Activated T-cell treated with anti-CD3 and anti-CD28 coated beads for 1 hour (primary cell): ENCODE measurements at regions not wholly inside any gene's neighbourhood (a gene's known extent, or its start where the extent isn't known, plus 50 kb on each side); places are given as distances from the start of the nearest gene placed in this dataset.
"Not testable (repeated sequence)": the region's sequence is repeated elsewhere in the genome, so short reads cannot be mapped to it uniquely, and the experiment has no call there.

Experiments
- DNase-seq: peaks from one replicate; pipeline ENCODE4 v3.0.0-alpha.2; 2020; ENCODE audit warnings: low read depth

DNA sequence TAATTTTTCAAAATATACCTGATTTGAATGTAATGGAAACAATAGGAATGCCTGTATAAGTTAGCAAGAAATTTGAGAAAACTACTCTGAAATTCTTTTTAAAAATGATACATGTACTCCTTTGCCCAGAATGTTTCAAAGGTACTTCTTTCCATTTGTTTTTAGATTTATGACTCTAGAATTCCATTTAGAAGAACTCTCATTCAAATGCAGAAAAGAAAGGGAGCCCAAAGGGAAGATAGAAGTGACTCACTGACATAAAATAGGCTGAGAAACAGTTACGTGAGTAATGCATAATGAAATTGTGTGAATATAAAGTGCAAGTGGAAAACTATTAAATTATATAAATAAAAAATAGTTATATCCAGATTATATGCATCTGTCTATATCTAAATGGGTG, 926.3 kb downstream of the TAF11L14 start:
- DNase-seq = no peak

DNA sequence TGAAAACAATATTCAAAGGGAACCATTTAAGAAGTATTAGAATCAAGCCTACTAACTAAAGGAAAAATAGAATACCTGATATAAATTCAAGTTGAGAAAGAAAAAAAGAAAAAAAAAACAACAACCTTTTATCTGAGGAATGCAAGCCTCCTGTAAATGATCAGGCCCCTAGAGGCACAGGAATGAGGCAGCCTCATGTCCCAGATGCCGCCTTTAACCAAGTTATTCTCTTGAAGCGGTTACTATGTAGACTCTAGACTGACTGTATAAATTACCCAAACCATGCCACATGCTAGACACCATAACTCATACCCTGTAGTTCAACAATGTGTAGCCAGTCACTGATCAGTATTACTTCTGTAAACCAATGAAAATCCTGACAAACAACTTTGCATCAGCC, 929.6 kb downstream of the TAF11L14 start:
- DNase-seq = no peak

DNA sequence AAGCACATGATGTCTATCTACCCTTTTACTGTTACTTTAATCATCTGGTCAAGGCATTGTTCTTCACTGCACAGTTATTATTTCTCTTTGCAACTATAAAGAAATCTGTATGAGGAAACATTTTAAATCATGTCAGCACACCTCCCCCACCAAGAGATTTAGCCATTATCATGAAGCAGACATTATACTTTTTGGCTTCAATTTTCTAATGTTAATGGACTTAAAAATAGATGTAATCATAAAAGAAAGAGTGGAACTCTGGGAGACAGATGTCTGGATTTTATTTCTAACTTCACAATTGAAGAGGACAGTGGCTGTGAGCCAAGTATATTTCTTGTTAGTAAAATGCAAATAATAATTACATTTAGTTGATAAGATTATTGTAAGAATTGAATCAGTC, 932.4 kb downstream of the TAF11L14 start:
- DNase-seq = no peak

DNA sequence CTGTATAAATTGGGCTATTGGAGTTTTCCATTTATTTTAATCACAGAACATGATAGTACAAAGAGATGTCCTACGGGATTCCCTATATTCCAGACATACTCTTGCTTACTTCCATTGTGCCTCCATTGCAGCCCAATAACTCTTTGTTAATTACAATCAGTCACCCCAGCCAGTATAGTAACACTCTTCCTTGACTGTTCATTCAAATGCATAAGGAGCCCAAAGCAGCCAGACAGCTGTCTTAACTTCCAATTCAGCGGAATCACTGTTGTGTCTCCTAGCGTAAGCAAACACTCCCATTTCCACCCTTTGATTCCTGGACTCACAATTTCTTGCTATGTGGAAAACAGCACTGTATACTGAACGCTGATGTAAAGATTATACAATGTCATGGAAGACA, 942.3 kb downstream of the TAF11L14 start:
- DNase-seq = no peak

DNA sequence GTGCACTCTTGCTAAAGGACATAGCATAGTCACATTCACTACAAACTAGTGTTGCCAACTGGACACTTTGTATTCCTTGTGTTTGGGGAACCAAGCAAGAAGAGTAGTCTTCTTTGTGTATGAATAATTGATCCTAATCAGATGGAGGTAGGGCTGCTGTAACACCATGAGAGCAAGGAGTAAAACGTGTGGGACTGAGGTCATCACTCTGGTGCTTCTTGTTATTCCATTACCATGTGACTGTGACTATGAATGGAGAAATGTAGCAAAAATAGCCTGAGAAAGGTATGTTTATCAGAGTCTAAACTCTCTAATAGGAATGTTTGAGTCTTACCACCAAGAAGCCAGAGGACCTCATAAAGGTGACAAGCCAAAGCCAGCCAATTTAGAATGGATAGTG, 966.9 kb downstream of the TAF11L14 start:
- DNase-seq = no peak

DNA sequence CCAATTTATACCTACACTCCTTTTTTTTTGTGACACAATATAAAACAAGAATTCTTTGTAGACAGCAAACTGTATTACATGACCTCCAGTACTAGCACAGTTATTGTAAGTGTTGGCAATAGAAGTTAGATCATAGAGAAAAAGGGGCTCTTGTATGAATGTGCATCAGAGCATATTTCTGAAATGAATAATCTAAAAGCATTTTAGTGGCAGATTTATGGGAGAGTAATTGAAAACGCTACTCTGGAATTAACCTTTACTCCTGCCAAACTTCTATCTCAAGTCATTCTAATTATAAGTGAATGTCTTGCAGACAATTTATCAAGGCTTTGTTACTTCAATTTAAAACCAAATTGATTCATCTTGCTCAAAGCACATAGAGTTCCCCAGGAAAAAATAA, 968.1 kb downstream of the TAF11L14 start:
- DNase-seq = no peak

DNA sequence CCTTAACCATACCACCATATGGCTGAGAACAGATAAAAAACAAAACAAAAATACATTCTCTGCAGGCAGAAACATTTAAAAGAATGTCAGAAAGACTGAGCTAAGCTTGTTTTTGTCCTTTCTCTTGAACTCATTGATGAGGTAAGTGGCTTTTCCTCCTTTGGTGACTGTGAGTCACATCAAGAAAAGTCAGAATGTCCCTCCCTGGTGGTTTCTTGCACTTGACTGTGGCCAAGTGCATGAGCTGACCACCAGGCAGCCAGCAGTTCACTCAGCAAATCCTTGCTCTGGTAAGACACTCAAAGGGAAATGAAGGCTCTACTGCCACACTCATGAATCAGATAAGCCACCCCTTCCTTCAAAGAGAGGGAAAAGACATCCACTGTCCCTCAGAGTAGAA, 970.9 kb downstream of the TAF11L14 start:
- DNase-seq = no peak

DNA sequence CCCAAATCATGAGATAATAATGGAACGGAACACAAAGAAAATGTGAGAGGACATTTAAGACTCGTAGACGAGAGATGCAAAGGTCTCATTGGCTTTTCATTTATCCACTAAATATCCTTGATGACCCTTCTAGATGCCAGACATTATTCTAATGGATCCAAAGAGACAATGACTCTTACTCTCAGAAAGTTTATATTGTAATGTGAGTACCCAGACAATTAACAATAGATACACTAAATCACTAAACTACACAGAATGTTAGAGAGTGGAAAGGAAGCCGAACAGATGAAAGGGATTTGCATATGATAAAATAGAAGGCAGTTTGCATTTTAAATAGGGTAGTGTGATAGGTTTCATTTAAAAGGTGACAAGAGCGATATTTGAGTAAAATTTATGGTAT, 973.3 kb downstream of the TAF11L14 start:
- no peak for DNase-seq

DNA sequence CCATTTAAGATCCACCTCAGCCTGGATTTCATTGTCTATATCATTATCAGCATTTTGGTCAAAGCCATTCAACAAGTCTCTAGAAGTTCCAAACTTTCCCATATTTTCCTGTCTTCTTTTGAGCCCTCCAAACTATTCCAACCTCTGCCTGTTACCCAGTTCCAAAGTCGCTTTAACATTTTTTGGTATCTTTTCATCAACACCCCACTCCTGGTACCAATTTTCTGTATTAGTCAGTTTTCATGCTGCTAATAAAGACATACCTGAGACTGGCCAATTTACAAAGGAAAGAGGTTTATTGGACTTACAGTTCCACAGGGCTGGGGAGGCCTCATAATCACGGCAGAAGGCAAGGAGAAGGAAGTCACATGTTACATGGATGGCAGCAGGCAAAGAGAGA, 982.9 kb downstream of the TAF11L14 start:
- DNase-seq = not testable (repeated sequence)

DNA sequence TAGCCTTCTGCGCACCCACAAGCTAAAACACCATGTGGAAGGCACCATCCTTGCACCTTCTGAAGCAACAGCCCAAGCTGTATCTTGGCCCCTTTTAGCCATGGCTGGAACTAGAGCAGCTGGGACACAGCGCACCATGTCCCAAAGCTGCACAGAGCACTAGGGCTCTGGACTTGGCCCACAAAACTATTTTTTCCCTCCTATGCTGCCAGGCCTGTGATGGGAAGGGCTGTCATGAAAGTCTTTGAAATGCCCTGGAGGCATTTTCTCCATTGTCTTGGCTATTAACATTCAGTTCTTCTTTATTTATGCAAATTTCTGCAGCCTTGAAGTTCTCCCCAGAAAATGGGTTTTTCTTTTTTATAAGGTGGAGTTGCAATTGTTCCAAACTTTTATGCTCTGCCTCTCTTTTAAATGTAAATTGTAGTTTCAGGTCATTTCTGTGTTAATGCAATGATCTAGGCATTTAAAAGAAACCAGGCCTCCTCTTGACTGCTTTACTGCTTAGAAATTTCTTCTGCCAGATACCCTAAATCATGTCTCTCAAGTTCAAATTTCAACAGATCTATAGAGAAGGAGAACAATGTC, 996.3 kb downstream of the TAF11L14 start:
- no peak for DNase-seq

DNA sequence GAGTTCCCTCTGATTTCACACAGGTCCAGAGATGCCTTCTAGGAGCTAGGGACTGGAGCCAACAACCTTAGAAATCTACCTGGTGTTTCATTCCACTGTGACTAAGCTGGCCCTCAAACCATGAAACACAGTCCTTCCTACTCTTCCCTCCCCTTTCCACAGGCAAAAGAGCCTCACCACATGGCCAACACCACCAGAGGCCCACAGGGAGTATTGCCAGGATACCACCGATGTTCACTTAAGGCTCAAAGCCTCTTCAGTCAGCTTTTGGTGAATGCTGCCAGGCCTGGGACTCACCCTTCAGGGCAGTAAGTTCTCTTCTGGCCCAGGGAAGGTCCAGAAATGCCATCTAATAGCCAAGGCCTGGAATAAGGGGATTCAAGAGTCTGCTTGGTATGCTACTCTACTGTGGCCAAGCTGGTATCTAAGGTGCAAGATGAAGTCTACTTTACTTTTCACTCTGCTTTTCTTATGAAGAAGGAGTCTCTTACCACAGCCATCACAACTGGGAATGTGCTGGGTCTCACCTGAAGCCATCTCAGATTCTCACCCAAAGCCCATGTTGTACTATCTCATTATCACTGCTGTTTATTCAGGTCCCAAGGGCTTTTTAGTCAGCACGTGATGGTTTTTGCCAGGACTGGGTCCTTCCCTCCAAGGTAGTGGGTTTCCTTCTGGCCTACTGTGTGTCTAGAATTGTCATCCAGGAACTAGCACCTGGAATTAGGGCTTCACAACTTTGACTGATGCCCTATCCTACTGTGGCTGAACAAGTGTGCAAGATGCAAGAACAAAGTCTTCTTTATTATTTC, 1018.4 kb downstream of the TAF11L14 start:
- no peak for DNase-seq

DNA sequence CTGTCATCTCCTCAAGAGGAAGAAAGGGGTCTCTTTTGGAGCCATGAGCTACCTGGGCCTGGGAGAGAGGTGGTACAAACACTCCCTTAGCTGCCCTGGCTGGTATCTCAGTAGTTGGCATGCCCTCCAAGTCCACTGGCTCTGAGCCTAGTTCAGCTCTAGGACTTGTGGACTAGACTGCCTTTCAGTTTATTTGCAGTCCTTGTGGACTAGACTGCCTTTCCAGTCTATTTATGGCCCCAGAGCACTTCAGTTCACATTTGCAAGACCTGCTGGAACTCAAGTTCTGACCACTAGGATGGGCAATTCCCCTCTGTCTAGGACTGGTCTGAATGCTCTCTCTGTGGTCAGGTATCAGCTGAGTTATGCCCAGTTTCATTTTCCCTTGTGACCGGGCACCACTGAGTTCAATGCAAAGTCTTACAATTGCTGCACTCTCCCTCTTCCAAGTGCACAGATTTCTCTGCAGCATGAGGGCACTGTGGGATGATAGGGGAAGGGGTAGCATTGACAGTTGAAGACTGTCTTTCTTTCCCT, 1019.0 kb downstream of the TAF11L14 start:
- DNase-seq = no peak

DNA sequence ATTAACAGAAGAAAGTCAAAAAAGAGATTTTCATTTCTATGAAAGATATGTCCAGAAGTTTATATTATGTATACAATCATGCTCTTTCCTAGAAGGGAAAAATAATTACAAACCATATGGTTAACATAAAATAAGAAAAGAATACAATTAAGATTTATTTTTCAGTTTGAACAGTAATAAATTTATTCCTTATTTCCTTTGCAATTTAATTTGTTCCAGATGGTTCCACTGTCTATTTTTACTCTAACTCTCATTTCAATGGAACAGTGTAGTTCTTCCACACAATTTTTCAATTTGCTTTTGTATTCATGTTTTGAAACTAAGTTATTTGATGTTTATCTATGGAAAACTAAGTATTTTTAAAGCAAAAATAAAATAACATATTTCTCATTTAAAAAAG, 1026.3 kb downstream of the TAF11L14 start:
- DNase-seq = no peak

DNA sequence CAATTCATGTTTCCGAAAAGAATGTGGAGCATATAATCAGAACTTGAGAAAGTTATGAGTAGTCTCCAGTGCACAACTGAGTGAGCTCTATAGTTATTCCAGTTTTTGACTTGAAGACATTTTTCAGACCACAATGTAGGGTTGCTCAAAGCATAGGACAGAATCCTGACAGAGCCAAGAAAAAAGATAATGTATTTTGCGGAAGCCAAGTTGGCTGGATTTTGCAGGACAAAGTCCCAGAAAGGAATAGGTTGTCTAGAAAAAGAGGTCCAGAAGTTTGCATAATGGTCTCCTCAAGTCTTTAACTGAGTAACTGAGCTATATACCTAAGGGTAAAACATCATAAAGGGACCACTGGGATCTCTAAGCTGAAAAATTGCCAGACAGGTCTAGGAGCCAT, 1028.0 kb downstream of the TAF11L14 start:
- no peak for DNase-seq

DNA sequence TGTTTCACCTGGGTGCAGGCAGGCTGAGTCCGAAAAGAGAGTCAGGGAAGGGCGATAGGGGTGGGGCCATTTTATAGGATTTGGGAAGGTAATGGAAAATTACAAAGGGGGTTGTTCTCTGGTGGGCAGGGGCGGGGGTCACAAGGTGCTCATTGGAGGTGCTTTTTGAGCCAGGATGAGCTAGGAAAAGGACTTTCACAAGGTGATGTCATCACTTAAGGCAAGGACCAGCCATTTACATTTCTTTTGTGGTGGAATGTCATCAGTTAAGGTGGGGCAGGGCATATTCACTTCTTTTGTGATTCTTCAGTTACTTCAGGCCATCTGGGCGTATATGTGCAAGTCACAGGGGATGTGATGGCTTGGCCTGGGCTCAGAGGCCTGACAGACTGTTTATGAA, 1040.0 kb downstream of the TAF11L14 start:
- DNase-seq = not testable (repeated sequence)

DNA sequence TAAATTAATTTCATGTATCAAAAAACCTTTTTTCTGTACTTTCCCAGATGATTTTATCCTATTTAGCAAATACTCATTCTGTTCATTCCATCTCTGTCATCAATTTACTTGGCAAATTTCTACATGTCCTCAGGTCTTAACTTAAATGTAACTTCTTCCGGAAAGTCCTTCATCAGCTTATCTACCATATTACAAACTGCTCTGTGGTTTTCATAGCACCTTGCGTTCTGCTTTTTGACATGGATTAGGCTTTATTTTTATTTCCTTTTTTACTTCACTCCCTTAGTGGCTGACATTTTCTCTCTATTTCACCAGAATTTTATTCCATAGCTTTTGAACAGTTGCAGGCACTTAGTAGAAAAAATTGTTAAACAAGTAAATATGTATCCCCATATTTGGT, 1040.8 kb downstream of the TAF11L14 start:
- no peak for DNase-seq

DNA sequence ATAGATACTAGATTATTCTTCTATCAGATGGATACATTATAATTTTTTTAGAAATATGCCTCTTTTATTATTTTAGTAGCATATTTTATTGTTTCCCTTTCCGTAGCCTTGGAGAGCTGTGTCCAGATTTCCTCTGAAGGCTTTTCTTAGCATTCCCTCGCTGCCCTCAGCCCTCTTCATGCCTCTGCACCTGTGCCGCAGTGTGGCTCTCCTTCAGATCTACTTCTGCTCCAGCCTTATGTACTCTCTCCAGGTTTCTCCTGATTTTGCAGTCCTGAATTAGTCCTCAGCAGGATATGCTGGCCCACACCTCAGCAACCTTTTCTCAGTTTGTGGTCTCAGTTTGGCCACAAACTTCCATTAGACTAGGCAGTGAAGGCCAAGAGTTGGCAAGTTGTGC, 1052.0 kb downstream of the TAF11L14 start:
- DNase-seq = no peak

DNA sequence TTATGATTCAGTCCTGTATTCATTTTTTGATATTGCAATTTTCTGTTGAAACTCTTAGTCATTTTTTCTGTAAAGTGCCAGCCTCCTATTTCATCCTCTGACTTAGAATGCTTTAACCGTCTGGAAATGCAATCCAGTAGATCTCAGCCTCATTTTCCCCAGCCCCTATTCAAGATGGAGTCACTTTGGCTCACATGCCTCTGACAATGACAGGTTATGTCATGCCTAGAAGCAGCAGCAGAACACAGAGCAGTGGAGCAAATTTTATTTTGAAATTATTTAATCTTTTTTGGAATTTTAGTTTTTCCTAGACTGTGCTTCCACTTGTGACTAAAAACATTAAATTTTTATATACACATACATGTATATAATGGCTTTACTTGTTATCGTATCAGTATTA, 1053.2 kb downstream of the TAF11L14 start:
- no peak for DNase-seq

DNA sequence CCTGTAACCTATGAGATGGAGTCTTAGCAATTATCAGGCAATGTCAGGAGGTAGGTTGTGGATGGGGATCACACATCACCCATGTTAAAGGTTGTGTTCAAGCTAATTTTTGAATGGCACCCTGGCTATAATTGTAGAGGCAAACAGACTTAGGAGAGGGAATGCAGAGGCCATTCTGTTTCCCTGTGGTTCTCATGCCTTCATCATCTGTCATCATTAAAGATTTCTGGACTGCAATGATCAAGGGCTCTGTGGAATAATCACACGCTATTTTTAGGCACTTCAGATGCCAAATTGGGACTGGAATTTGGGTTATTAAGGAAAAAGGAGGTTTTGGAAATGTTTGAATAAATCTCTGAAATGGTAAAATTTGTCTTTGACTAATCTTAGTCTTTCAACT, 1065.4 kb downstream of the TAF11L14 start:
- no peak for DNase-seq

DNA sequence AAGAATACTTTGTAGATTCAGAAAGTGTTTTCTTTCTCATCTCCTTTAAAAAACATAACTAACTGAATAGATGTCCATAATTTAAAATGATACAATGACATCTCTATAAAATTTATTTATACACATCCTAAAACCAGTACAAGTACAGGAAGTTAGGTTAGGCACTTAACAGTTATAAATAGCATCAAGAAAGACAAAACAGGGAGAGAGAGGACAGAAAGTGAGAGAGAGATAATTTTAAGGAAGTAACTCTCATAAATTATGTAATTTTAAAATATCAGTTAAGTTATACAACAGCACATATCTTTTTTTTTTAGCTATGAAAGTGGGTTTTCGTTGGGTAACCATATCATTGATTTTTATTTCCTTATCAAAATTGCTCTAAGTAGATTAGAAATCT, 1068.6 kb downstream of the TAF11L14 start:
- no peak for DNase-seq

DNA sequence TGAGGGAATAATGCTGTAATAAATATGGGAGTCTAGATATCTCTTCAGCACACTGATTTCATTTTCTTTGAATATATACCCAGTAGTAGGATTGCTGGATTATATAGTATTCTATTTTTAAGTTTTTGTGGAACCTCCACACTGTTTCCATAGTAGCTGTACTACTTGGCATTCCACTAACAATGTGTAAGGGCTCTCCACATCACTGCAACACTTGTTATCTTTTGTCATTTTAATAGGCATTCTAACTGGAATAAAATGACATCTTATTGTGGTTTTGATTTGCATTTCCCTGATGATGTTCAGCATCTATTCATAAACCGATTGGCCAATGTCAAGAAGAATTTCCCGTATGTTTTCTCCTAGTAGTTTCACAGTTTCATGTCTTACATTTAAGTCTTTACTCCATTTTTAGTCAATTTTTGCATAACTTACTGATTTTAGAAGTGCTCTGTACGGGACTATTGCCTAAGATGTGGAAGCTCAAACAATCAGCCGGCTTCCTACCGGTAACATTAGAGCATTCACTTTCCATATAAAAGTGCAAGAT, 1078.8 kb downstream of the TAF11L14 start:
- no peak for DNase-seq

DNA sequence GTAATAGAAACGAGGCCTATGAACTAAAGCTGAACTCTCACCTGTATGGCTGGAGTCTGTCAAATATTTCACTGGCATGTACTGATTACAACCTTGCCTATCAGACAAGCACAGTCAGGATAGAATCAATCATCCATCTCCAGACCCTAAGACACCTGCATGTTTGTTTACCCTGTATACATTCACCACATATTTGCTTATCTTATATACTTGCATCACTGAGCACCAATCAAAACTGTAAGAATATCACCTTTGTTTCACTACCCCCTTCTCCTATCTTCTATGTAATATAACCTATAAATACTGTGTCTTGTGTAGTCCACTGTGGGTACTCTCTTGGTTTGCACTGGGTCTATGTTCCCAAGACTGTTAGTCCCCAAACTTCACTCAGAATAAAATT, 1085.7 kb downstream of the TAF11L14 start:
- DNase-seq = no peak
